OCI-LY1 (cell line): ENCODE measurements at regions not wholly inside any gene's neighbourhood (a gene's known extent, or its start where the extent isn't known, plus 50 kb on each side); places are given as distances from the start of the nearest gene placed in this dataset.

Experiments used
- H2AFZ ChIP-seq: fragments of 200-600 bp; sonication (generic), shearing (Covaris generic); 2 replicates; pipeline ENCODE4 v1.6.0; 2014; ENCODE audit warnings: antibody characterized with exemption, mild to moderate bottlenecking, low read length
- H3F3A ChIP-seq: fragments of 200-600 bp; sonication (generic), shearing (Covaris generic); 2 replicates; pipeline ENCODE4 v1.6.0; 2014; ENCODE audit warnings: mild to moderate bottlenecking, antibody characterized with exemption, low read length, moderate library complexity; ENCODE audit not compliant: insufficient read depth
- H3K27ac ChIP-seq: fragments of 200-600 bp; sonication (generic); 2 replicates; pipeline ENCODE4 v1.5.1; 2014; ENCODE audit warnings: low read length, mixed run types, mild to moderate bottlenecking, low read depth; ENCODE audit not compliant: poor library complexity, severe bottlenecking
- H3K27me3 ChIP-seq: fragments of 200-600 bp; sonication (generic); 2 replicates; pipeline ENCODE4 v1.6.0; 2014; ENCODE audit warnings: antibody characterized with exemption, mild to moderate bottlenecking, low read length, moderate library complexity; ENCODE audit not compliant: insufficient read depth
- H3K36me3 ChIP-seq: fragments of 200-600 bp; sonication (generic); 2 replicates; pipeline ENCODE4 v1.6.1; 2014; ENCODE audit warnings: mild to moderate bottlenecking, antibody characterized with exemption, low read length, moderate library complexity, mixed read lengths; ENCODE audit not compliant: insufficient read depth
- H3K4me1 ChIP-seq: fragments of 200-600 bp; sonication (generic); 2 replicates; pipeline ENCODE4 v1.5.1; 2014; ENCODE audit warnings: mild to moderate bottlenecking, low read length, moderate library complexity; ENCODE audit not compliant: insufficient read depth, severe bottlenecking
- H3K4me2 ChIP-seq: fragments of 200-600 bp; sonication (generic), shearing (Covaris generic); 2 replicates; pipeline ENCODE4 v1.6.1; 2014; ENCODE audit warnings: low read length
- H3K4me3 ChIP-seq: fragments of 200-600 bp; sonication (generic); 2 replicates; pipeline ENCODE4 v1.5.1; 2014; ENCODE audit warnings: low read length, low read depth, mild to moderate bottlenecking, mixed read lengths; ENCODE audit not compliant: poor library complexity, severe bottlenecking
- H3K79me2 ChIP-seq: fragments of 200-600 bp; shearing (Covaris generic); 2 replicates; pipeline ENCODE4 v1.6.1; 2016; ENCODE audit warnings: mixed run types, low read length, mixed read lengths; ENCODE audit not compliant: insufficient read depth
- H3K9ac ChIP-seq: fragments of 200-600 bp; sonication (generic), shearing (Covaris generic); 2 replicates; pipeline ENCODE4 v1.6.1; 2014; ENCODE audit warnings: mild to moderate bottlenecking, low read length, mixed read lengths
- H3K9me2 ChIP-seq: fragments of 200-600 bp; sonication (generic), shearing (Covaris generic); 2 replicates; pipeline ENCODE4 v1.6.1; 2014; ENCODE audit warnings: low read depth, mild to moderate bottlenecking, low read length, mixed read lengths
- H3K9me3 ChIP-seq: fragments of 200-600 bp; shearing (Covaris generic); 2 replicates; pipeline ENCODE4 v1.6.1; 2014; ENCODE audit warnings: low read length, mixed read lengths
- H4K20me1 ChIP-seq: fragments of 200-600 bp; sonication (generic), shearing (Covaris generic); 2 replicates; pipeline ENCODE4 v1.6.0; 2016; ENCODE audit warnings: mild to moderate bottlenecking, low read length; ENCODE audit not compliant: insufficient read depth
- CTCF ChIP-seq: fragments of 200-600 bp; sonication (generic), shearing (Covaris generic); IDR thresholded peaks from 2 replicates; pipeline ENCODE4 v1.5.1; 2017; ENCODE audit warnings: mild to moderate bottlenecking, antibody characterized with exemption, low read length, moderate library complexity, mixed read lengths
- EZH2 ChIP-seq: fragments of 200-600 bp; sonication (generic), shearing (Covaris generic); IDR thresholded peaks from 2 replicates; pipeline ENCODE4 v1.8.0; 2017; ENCODE audit warnings: borderline replicate concordance, mixed run types, mild to moderate bottlenecking, antibody characterized with exemption, low read length, moderate library complexity, mixed read lengths

- Histone ChIP-seq H3K9ac (no peak overlapping the region), H3K4me2 (no peak overlapping the region), H3K36me3 (no peaks in the 10 kb centered on the region), H3K4me1 (no peaks in the 10 kb centered on the region), H4K20me1 (no peaks in the 10 kb centered on the region), H3K79me2 (no peaks in the 10 kb centered on the region), H3F3A (no peaks in the 10 kb centered on the region), H3K4me3 (no peak overlapping the region), H3K27me3 (no peaks in the 10 kb centered on the region), H3K9me3 (no peaks in the 10 kb centered on the region), H3K9me2 (no peaks in the 10 kb centered on the region), H3K27ac (no peak overlapping the region), H2AFZ (no peak overlapping the region)
- no peak for TF ChIP-seq EZH2
- TF ChIP-seq CTCF, result no peak
Observed at GRCh38 chr2:236820763-236821344, 251.2 kb downstream of the ACKR3 start.

GRCh38 chr2:236823041-236823629 is 253.5 kb downstream of the ACKR3 start:
- Histone ChIP-seq H3K27ac (no peak overlapping the region), H3F3A (no peaks in the 10 kb centered on the region), H3K4me2 (no peak overlapping the region), H4K20me1 (no peaks in the 10 kb centered on the region), H3K36me3 (no peaks in the 10 kb centered on the region), H3K4me3 (no peak overlapping the region), H3K27me3 (no peaks in the 10 kb centered on the region), H3K79me2 (no peaks in the 10 kb centered on the region), H3K9me3 (no peaks in the 10 kb centered on the region), H3K4me1 (no peaks in the 10 kb centered on the region), H3K9me2 (no peaks in the 10 kb centered on the region), H2AFZ (no peak overlapping the region), H3K9ac (no peak overlapping the region)
- TF ChIP-seq CTCF, result no peak
- no peak for TF ChIP-seq EZH2

GRCh38 chr2:236823963-236824362 is 254.3 kb downstream of the ACKR3 start:
- Histone ChIP-seq H3K27me3 (no peaks in the 10 kb centered on the region), H3K9me3 (no peaks in the 10 kb centered on the region), H3K4me3 (no peak overlapping the region), H3K9ac (no peak overlapping the region), H4K20me1 (no peaks in the 10 kb centered on the region), H3K4me1 (no peaks in the 10 kb centered on the region), H3K79me2 (no peaks in the 10 kb centered on the region), H3K4me2 (no peak overlapping the region), H3K9me2 (no peaks in the 10 kb centered on the region), H3K36me3 (no peaks in the 10 kb centered on the region), H3K27ac (no peak overlapping the region), H3F3A (no peaks in the 10 kb centered on the region), H2AFZ (no peak overlapping the region)
- TF ChIP-seq CTCF (no peak), EZH2 (no peak)
